ENCODE measurements at regions not wholly inside any gene's neighbourhood (a gene's known extent, or its start where the extent isn't known, plus 50 kb on each side); places are given as distances from the start of the nearest gene placed in this dataset.

DNA sequence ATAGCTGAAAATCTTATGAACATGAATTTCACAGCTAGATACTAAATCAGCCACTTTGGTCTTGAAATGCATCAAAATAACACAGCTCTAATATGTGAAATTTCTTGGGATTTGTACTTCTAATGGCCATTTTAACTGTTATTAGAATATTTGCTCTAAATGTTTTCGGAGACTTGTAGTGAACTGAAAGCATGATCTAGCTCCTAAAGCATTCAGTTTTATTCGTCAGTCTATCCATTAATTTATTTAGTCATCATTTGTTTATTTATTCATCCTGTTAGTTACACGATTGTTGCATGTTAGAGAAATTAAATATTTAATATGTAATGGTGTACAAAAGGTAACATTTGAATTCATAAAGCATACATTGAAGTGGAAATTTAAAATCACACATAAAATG is 1132.7 kb downstream of the SLITRK1 start:
- 25% methylated on average over 3 of the region's 3 CpGs for WGBS (ENCODE audit: missing lambda C conversion rate)
- ChIA-PET POLR2A (no interaction called here), CTCF (no interaction called here)
- Histone ChIP-seq H3K4me2 (peak overlapping the region; percentile 14; the same call in 2 of the 3 replicates), H3K9me3 (no peaks in the 10 kb centered on the region), H3K4me3 (no peak overlapping the region), H3K27ac (no peak overlapping the region), H3K4me1 (no peaks in the 10 kb centered on the region)
- DNase-seq (ENCODE audit: low read depth in 1 of 2, low spot score in 1 of 2) (no peak), ATAC-seq (no peak), FAIRE-seq (no peak)
- TF ChIP-seq CBX8 (IDR thresholded peaks at IDR 0.05), result no peak
- TF ChIP-seq, protein P1, sequence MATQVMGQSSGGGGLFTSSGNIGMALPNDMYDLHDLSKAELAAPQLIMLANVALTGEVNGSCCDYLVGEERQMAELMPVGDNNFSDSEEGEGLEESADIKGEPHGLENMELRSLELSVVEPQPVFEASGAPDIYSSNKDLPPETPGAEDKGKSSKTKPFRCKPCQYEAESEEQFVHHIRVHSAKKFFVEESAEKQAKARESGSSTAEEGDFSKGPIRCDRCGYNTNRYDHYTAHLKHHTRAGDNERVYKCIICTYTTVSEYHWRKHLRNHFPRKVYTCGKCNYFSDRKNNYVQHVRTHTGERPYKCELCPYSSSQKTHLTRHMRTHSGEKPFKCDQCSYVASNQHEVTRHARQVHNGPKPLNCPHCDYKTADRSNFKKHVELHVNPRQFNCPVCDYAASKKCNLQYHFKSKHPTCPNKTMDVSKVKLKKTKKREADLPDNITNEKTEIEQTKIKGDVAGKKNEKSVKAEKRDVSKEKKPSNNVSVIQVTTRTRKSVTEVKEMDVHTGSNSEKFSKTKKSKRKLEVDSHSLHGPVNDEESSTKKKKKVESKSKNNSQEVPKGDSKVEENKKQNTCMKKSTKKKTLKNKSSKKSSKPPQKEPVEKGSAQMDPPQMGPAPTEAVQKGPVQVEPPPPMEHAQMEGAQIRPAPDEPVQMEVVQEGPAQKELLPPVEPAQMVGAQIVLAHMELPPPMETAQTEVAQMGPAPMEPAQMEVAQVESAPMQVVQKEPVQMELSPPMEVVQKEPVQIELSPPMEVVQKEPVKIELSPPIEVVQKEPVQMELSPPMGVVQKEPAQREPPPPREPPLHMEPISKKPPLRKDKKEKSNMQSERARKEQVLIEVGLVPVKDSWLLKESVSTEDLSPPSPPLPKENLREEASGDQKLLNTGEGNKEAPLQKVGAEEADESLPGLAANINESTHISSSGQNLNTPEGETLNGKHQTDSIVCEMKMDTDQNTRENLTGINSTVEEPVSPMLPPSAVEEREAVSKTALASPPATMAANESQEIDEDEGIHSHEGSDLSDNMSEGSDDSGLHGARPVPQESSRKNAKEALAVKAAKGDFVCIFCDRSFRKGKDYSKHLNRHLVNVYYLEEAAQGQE (IDR thresholded peaks at IDR 0.05), result no peak
- TF ChIP-seq KDM1A (IDR thresholded peaks at IDR 0.05; ENCODE audit: low read depth), result no peak
- TF ChIP-seq ZSCAN20 (CRISPR knock-in tag; IDR thresholded peaks at IDR 0.05), result no peak
- TF ChIP-seq HDAC2 (IDR thresholded peaks at IDR 0.05), result no peak
- no peak for TF ChIP-seq KDM5A (IDR thresholded peaks at IDR 0.05)
- TF ChIP-seq, protein P2, sequence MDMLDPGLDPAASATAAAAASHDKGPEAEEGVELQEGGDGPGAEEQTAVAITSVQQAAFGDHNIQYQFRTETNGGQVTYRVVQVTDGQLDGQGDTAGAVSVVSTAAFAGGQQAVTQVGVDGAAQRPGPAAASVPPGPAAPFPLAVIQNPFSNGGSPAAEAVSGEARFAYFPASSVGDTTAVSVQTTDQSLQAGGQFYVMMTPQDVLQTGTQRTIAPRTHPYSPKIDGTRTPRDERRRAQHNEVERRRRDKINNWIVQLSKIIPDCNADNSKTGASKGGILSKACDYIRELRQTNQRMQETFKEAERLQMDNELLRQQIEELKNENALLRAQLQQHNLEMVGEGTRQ (IDR thresholded peaks at IDR 0.05), result no peak
- TF ChIP-seq, protein P3, sequence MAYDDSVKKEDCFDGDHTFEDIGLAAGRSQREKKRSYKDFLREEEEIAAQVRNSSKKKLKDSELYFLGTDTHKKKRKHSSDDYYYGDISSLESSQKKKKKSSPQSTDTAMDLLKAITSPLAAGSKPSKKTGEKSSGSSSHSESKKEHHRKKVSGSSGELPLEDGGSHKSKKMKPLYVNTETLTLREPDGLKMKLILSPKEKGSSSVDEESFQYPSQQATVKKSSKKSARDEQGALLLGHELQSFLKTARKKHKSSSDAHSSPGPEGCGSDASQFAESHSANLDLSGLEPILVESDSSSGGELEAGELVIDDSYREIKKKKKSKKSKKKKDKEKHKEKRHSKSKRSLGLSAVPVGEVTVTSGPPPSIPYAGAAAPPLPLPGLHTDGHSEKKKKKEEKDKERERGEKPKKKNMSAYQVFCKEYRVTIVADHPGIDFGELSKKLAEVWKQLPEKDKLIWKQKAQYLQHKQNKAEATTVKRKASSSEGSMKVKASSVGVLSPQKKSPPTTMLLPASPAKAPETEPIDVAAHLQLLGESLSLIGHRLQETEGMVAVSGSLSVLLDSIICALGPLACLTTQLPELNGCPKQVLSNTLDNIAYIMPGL (CRISPR knock-in tag; IDR thresholded peaks at IDR 0.05; ENCODE audit: borderline replicate concordance), result no peak
- no peak for TF ChIP-seq SREBF2 (IDR thresholded peaks at IDR 0.05)
- TF ChIP-seq CHD2 (IDR thresholded peaks at IDR 0.05; ENCODE audit: low read length, partially characterized antibody), result no peak
- TF ChIP-seq NFE2L2 (conservative IDR thresholded peaks at IDR 0.05; ENCODE audit: low read length), result no peak
- no peak for TF ChIP-seq HEYL (CRISPR knock-in tag; IDR thresholded peaks at IDR 0.05)
- no peak for TF ChIP-seq ESRRA (IDR thresholded peaks at IDR 0.05; ENCODE audit: borderline replicate concordance, low read length)
- TF ChIP-seq, protein P4, sequence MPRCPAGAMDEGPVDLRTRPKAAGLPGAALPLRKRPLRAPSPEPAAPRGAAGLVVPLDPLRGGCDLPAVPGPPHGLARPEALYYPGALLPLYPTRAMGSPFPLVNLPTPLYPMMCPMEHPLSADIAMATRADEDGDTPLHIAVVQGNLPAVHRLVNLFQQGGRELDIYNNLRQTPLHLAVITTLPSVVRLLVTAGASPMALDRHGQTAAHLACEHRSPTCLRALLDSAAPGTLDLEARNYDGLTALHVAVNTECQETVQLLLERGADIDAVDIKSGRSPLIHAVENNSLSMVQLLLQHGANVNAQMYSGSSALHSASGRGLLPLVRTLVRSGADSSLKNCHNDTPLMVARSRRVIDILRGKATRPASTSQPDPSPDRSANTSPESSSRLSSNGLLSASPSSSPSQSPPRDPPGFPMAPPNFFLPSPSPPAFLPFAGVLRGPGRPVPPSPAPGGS (IDR thresholded peaks at IDR 0.05), result no peak
- TF ChIP-seq MYC (IDR thresholded peaks at IDR 0.05; ENCODE audit: borderline replicate concordance, low read length), result no peak
- TF ChIP-seq CHD4 (IDR thresholded peaks at IDR 0.05; ENCODE audit: borderline replicate concordance), result no peak
- TF ChIP-seq POLR2A (IDR thresholded peaks at IDR 0.05; ENCODE audit: low read length), result no peak
- no peak for TF ChIP-seq FOSB (CRISPR knock-in tag; IDR thresholded peaks at IDR 0.05)

DNA sequence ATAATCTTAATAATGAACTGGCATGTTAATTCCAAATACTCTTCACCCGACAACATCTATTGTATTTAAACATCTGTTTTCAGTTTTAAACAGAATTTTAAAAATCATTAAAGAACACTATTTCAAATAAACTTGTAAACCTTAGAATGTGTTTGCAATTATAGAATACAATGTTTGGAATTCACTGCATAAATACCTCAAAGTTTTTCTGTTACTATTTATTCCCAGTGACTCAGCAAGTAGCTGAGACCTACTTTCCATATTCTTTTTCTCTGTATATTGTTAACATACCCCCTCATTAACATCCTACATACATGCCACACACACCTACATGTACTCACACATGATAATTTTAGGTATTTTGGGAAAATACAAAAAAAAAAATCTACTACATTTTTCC is 1134.3 kb downstream of the SLITRK1 start:
- ChIA-PET CTCF (no interaction called here), POLR2A (no interaction called here)
- no peaks in the 10 kb centered on the region for H3K9me3 ChIP-seq
- DNase-seq (ENCODE audit: low read depth in 1 of 2, low spot score in 1 of 2), result no peak
- no peak for ATAC-seq
- no peak overlapping the region for H3K27ac ChIP-seq
- no peak for TF ChIP-seq ZSCAN20 (CRISPR knock-in tag; IDR thresholded peaks at IDR 0.05)
- no peak for TF ChIP-seq ESRRA (IDR thresholded peaks at IDR 0.05; ENCODE audit: borderline replicate concordance, low read length)
- TF ChIP-seq TP53 (CRISPR knock-in tag; IDR thresholded peaks at IDR 0.05), result no peak
- TF ChIP-seq PHF8 (IDR thresholded peaks at IDR 0.05; ENCODE audit: borderline replicate concordance, low read depth), result no peak
- FAIRE-seq, result no peak
- 18% methylated on average over 1 of the region's 1 CpG for WGBS (ENCODE audit: missing lambda C conversion rate)
- H3K4me1 ChIP-seq, result no peaks in the 10 kb centered on the region
- H3K4me2 ChIP-seq, result no peak overlapping the region
- H3K4me3 ChIP-seq, result no peak overlapping the region

Data from A549 (cell line).